GM12891 (cell line): ENCODE measurements at regions not wholly inside any gene's neighbourhood (a gene's known extent, or its start where the extent isn't known, plus 50 kb on each side); places are given as distances from the start of the nearest gene placed in this dataset.

ENCODE experiments used
- POLR2A ChIP-seq: IDR thresholded peaks from 2 replicates; pipeline ENCODE4 v1.6.1; 2011; ENCODE audit warnings: low read depth, low read length, control low read depth
- POLR2AphosphoS5 ChIP-seq: IDR thresholded peaks from 2 replicates; pipeline ENCODE4 v1.6.1; 2011; ENCODE audit warnings: low read depth, low read length, control low read depth
- TAF1 ChIP-seq: IDR thresholded peaks from 2 replicates; pipeline ENCODE4 v1.6.1; 2011; ENCODE audit warnings: low read depth, low read length, control low read depth

DNA sequence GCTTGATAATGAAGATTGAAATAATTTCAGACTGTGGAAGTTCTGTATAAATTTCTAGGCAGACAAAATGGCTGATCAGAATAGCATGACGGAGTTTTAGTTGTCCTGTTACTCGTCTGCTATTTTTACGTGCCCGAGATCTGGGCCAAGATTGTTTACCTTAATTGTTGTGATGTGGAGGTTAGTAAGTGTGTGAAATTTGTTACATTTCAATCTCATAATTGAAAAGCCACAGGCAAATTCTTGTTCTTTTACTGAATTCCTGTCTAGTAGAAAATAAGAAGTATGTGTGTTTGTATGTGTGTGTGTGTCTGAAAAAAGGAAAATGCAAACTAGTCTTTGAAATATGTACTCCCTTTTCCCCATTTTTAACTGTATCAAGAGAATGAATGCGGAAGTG, 115.2 kb downstream of the UTRN start:
- TF ChIP-seq POLR2AphosphoS5 (no peak), POLR2A (no peak), TAF1 (no peak)
